GM18858 (cell line): ENCODE measurements at regions not wholly inside any gene's neighbourhood (a gene's known extent, or its start where the extent isn't known, plus 50 kb on each side); places are given as distances from the start of the nearest gene placed in this dataset.

Source experiments
- ATAC-seq: cut with Tn5 transposase; IDR thresholded peaks from one replicate; pipeline ENCODE4 v1.9.1; 2021; ENCODE audit not compliant: unreplicated experiment

DNA sequence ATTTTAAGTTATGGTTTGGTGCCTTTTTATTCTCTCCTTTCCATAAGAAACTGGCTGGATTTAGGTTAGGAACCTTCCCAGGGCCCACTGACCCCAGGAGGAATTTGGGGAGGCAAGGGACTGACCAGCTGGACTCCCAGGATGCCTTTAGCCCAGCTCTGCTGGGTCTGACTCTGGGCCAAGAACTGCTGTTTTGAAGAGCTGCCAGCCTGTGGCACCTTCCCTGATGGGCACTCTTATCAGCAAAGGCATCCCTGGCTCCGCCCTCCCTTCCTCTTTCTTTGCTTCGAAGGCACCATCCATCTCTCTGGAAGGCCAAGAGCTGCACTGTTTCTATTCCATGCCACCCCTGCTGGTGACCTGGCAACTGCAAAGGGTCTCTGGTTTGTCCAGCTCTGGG lies 174.7 kb downstream of the POU4F1 start:
- ATAC-seq, result no peak

DNA sequence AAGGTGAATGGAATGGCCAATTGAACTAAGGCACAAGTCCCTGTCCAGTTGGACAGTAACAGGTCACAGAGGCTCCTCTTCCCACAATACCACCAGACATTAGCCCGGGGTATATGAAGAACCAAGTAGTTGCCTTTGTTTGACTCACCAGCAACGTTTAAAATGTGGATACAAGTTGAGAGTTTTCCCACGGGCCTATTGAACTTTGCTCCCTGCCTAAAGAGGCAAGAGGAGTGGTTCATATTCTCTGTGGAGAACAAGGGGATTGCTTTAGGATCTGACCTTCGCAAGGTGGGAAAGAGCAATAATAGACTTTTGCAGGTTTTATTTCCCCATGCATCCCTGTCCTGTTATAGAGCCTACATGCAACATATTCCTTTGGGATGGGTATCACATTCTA lies 177.2 kb downstream of the POU4F1 start:
- no peak for ATAC-seq

DNA sequence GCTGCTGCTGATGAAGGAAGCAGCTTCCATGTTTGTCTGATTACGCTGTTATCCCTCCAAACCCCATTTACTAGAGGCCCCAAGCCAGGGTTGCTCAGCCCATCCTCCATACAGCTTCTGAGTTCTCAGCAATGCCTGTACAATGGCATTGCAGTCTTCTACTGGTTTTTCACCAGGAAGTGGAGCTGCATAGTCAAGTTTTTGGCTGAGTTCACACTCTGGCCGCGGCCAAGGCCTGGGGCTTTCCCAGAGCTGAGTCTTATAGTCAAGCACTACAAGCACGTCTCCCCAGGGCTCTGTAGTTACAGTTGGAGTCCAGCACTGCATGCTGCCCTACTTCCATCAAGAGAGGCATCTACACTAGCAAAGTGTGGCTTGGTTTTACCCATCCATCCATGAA lies 182.5 kb downstream of the POU4F1 start:
- peak; percentile 96 for ATAC-seq

DNA sequence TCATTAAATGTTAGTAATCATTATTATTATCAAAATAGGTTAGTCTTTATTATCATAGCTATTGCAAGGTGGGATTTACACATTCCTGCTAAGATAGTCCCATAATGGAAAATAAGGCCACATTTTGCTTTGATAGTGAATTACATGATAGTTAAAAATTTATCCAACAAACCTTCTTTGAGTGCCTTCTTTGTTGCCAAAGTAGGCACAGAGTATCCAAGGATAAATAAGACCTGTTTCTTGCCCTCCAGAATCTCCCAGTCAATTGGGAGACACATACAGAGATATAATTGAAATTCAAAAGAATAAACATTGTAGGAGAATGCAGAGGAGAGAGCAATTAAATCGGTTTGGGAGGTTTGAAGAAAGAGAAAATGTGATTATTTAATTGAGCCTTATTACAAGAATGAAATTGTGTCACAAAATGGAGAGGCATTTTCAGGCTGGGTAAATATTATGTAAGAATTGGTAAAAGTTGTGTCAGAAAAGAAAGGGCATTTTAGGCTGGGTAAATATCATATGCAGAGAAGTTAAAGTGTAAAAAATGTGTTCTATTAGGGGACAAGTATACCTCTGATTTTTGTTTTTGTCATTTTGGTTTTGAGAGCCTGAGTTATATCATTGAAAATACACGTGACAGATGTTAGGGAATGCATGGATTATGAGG lies 189.3 kb downstream of the POU4F1 start:
- ATAC-seq, result no peak

DNA sequence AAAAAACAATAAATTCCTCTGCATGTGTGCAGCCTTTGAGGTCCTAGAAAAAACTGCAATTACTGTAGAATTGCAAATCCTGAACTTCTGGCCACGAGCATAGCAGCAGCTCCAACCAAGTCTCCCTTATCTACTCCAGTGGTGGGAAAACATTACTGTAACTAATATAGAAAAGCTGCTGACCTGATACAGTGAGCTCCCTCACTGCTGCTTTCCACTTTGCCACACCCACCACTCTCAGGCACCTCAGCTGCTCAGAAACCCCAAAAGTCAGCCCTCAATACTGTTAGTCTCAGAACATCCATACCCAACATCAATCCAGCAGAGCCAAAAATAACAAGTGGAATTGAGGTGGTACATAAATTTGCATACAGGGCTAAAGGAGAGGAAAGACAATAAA lies 192.5 kb downstream of the POU4F1 start:
- ATAC-seq, result no peak

DNA sequence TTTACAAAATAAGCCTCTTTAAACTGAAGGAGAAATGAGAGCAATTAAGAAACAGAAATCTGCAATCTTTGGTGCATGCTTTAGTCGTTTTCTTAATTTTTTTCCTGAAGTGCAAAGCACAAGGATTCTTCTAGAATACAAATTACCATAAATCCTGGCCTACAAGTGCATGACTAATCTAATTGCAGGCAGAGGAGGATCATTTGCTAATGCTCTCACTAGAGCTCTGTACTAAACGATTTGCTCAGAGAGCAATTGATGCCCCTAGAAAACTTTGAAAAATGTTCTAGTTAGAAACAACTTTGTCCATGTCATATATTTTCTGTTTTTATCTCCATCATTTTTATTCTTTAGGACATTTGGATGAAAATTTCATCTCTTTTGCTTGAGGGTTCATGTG lies 193.2 kb downstream of the POU4F1 start:
- no peak for ATAC-seq

DNA sequence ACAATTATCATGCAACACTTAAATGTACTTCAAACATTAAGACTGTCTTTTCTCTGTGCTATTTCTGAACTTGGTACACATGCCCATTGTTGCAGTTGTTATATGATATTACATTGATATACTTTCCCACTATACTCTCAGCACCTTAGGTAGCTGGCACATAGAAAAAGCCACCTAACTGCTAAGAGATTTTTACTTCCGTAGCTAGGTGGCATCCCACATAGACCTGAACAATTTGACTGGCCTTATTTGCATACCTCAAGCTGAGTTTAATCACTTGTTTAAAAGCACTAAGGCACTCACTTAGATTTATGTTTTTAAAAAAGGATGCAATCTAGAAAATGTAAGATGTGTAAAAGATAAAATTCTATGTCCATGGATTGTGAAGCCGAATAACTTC lies 194.2 kb downstream of the POU4F1 start:
- ATAC-seq, result peak; percentile 72

DNA sequence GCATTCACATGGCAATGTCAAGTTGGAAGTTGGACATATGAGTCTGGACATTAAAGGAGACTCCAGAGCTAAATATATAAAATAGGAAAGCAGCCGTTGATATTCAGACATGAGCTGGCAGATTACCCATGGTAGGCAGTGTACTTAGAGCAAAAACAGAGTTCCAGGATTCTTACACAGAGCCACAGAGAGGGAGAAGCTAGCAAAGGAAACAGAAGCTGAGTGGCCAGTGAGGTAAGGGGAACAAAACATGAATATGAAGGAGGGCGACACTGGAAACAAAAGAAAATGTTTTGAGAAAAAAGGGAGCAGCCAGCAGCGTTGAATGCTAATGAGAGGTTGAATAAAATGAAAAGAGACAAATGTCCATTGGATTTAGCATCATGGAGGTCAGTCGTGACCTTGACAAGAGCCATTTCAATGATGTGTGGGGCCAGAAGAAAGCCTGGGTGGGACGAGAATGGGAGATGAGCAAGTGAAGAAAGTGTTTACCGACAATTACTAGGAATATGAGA lies 198.4 kb downstream of the POU4F1 start:
- no peak for ATAC-seq

DNA sequence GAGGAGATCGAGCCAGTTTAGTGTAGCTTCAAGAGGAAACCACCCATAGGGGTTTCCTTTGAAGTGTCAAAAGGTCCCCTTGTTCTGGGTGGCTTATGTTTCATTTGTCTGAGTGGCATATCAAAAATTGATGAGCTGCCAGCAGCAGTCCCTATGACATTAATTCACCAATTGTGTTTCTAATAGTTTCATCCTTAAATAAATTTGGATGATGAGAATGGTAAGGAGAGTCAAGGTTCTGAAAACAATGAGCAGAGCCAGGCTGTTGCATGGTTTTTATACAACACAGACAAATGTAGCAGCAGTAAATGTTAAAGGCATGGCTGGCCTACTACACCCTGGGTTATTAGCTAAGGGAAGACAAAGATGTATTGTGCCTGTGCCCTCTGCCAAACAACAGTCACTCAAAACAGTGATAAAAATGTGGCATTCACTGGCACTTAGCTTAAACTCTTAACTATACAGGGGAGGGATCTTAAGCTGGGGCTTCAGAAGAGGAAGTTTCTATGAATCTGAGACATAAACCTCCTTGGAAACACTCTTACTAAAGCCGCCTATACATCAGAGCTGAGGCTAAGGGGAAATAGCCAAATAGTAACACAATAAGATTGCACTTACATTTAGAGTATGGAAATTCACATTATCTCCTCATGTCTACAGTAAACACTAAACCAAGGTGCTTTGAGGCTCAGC lies 200.5 kb downstream of the POU4F1 start:
- ATAC-seq, result no peak

DNA sequence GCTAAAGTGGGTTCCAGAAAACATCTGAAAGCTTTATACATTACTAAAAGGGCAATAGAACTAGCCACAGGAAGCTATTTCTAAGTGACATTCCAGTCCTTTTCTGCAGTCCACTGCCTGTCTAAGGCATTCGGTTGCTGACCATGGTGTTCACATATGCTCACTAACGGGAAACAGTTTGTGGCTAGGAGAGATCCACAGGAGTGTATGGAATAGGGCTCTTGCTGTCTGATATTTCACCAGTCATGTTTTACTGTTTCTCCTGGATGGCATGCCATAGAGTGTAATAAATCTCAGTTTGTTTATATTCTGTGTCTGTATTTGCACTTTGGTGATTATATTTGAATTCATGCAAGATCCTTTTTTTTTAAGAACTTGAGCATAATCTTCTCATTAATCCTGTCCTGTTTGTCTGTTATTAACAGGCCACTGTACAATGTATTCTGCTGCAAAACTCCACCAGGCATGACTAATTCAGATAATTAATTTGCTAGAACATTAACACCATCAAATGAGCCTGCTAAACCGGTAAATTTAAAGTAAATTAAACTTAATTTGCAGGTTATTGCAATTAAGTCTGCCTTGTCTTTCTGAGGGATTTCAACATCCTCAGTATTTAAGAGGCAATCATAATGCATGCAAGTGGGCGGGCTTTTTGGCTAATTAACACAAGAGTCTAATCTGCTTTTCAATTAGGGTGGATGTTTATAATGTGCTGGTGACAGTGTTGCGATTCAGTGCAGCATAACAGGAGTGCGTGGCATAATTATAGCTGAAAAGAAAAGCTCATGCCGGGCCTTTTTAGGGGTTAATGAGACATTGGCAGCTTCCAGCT lies 201.3 kb downstream of the POU4F1 start:
- no peak for ATAC-seq

DNA sequence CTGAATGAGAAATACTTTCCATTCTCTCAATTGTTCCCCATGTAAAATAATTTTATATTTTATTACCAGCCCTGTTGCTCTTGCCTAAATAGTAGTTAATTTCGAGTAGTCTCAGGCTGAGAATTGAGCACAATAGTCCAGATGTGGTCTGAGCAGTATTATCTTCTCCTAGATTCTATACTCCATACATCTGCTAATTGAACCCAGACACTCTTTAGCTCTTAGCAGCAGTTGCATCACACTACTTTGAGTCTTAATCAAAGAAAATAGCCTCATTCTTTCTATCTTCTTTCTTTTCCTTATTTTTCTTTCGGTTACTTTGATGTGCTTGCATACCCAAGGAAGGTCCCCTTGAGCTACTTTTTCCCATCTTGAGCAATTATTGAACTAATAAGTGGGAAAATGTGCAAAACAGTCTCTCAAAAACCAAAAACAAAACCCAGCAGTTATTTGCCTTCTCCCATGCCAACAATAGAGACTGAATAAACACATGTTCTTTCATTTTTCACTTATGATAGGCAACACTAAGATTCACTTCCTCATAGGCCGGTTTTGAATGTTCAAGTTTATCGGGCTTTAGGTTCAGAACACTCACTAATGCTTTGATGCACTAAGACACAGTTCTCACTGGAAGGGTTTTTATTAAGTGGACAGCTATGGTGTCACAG lies 204.5 kb downstream of the POU4F1 start:
- peak; percentile 97 for ATAC-seq

DNA sequence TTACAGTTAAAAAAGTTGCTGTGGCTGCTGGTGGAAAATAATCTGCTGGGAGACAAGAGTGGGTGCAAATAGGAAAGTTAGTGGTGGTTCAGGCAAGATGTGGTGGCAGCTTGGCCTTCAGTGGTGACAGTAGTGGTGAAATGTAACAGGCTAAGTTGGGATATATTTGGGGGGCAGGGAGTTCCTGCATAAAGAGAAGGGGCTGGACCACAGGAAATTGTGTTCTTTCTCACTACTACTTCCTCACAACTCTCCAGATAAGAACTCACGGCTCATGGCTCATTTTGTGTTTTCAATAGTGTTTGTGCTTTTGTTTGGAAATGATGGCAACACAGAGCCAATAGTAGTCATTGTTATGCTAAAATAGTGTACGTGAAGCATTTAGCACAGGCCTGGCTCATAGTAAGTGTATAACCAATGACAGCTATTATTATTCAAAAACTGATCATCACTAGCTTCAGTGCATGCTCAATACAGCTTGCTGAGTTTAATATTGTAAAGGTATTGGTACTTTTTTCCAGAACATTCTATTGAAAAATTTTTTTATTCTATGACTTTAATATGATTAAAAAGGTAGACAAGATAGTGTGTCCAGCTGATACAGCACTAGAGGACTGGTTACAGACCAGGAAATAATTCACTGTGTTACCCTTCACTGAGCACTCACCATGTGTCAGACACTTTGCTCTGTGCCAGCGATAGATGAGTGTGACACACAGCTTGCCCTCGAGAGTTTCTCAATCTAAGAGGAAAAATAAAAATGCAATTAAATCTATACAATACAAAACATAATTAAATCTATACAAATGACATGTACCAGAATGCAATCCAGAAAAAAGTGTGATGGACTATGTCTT lies 209.8 kb downstream of the POU4F1 start:
- ATAC-seq, result no peak

DNA sequence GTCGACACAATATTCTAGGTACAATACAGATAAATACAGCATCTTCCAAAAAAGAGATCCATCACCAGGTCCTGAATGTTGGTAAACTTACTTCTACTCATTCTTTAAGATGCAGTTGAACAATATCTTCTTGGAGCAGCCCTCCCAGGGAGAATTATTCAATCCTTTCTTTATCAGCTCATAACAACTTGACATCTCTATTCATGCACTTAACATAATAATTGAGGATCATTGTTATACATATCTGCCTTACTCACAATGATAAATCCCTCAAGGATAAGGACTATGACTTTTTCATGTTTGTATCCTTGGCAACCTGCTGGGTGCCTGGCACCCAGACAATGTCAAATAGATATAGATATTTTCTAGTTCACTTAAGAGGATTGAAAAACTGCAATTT lies 219.5 kb downstream of the POU4F1 start:
- ATAC-seq, result no peak

DNA sequence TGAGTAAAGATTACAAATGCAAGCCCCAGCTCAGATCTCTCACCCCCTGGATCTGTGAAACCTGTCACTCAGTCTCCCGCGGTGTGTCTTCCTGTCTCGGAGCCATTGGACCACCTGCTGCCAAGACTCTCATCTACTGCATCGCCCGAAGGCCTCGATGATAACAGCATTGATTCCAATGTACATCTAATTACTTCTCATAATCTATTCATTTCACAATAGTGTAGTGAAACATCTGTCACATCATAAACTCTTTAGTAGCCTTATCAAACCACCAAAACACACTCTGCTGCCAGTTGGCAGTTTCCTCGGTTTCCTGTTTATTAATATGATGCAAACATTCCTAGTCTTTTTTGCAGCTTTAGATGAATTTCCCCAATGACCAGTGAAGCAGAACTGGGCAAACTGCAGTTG lies 220.3 kb downstream of the POU4F1 start:
- no peak for ATAC-seq

DNA sequence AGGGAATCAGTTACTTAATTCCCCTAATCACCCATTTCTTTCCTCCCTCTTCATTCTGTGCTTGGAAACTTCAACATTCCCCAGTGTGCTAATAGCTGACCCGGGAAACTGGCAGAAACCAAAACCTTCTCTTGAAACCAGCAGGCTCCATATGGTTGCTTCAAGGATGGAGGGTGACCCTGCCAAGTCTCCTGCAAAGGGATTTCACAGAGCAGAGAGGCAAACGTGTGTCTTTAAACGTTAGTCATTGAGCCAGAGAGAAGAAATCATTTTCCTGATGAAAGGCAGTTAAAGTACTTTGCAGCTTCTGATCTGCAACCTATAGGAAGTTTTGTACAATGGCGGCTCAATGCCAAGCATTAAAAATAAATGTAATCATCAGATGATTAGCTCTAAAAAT lies 220.9 kb downstream of the POU4F1 start:
- ATAC-seq, result no peak

DNA sequence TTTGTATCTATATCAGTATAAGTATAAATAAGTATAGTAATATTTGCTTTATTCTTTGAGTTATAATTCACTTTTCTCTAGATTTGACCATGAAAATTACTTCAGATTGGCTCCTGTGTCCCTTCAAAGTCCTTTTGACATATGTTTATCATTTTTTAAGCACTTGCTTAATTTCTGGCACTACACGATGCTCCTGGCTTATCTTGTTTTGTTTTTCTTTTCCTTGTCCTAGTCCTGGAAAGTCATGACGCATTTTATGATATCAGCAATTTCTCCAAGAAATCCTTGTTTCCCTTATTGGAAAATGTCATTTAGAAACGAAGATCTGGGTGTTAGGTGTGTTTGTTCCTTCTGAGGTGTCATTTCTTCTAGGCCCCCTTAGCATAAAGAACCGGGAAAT lies 226.5 kb downstream of the POU4F1 start:
- no peak for ATAC-seq

DNA sequence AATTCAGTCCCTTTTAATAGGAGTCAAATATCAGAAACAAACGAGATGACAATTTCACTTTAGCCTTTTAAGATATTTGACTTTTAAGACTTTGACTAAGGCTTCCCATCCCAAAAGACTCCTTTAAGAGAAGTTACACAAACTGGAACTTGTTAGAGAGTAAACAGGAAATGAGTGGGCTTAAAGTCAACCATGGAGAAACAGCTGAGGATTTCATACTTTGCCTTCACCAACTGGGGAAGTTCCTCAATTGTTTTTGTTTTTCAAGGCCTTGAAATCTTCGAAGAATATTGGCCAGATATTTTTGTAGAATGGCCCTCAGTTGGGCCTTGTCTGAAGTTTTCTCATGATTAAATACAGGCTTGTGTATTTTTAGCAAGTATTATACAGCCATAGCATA lies 227.3 kb downstream of the POU4F1 start:
- ATAC-seq, result no peak

DNA sequence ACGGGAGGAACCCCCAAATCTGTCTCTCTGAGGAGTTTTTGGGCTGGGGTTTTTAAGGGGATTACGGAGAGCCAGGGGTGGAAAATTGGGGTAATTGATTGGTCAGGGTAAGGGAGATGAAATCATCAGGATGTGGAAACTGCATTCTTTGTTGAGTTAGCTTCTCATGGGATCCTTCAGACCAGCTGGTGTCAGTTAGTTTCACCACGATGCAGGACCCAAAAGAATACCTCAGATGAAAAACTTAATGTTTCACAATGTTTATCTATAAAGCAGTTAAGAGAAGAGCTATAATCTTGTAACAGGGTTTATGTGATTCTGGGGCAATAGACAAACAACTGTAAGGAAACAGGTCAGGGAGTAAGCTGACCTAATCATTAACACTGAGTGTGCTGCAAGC lies 230.8 kb downstream of the POU4F1 start:
- ATAC-seq, result no peak

DNA sequence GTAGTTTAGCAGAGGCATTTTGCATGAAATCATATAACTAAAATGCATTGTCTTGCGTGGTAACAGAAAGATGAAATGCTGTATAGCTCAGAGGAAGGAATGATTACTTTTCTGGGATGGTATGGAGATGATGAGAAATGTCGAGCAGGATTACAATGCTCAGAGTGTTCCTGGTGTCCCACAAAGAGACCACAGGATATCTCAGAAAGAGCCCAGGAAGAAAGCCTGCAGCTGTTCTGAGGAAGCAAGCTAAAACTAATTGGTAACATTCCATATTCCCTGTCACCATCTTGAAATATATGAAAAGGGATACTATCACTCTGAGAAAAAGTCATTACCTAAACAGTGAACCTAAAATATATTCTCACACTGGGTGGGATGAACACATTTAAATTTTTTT lies 233.1 kb downstream of the POU4F1 start:
- no peak for ATAC-seq

DNA sequence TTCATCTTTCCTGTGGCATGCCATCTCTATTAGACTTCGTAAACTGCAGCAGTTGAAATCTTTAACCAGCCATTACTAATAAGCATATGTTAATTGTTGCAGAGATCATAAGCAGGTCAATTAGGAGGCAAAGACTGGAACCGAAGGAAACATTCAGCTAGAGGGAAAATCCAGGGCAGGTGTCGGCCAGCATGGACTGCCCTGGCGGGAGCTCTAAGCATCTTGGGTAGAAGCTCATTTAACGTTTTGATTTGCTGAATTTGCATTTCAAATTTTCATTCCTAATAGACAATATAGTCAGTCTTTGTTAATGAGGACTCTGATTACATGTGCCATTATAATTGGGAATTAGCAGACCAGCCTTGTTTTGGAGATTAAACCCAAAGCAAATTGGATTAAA lies 238.6 kb downstream of the POU4F1 start:
- ATAC-seq, result no peak
